Stomach (tissue), 4 donors: ENCODE measurements at regions not wholly inside any gene's neighbourhood (a gene's known extent, or its start where the extent isn't known, plus 50 kb on each side); places are given as distances from the start of the nearest gene placed in this dataset.

Source experiments
- CTCF ChIP-seq, 7 experiments: fragments of 450-650 bp in 4 of 7; fragments of 200-600 bp in 3 of 7; sonication (generic) in 3 of 7; IDR thresholded peaks; one replicate each; pipeline ENCODE4 v1.5.1; 2016 to 2019; ENCODE audit warnings: antibody characterized with exemption in 7 of 7, control low read depth in 2 of 7, mild to moderate bottlenecking in 1 of 7
- EP300 ChIP-seq: sonication (generic); formaldehyde crosslinking; IDR thresholded peaks from one replicate; pipeline ENCODE4 v1.6.1; 2017; ENCODE audit warnings: antibody characterized with exemption
- POLR2A ChIP-seq, 4 donors: fragments of 450-650 bp; IDR thresholded peaks; one replicate each; pipeline ENCODE4 v1.6.1; 2016; ENCODE audit warnings: antibody characterized with exemption in 4 of 4, control low read depth in 2 of 4, mild to moderate bottlenecking in 1 of 4, moderate library complexity in 1 of 4
- POLR2AphosphoS5 ChIP-seq, 3 donors: sonication (generic); formaldehyde crosslinking; IDR thresholded peaks; one replicate each; pipeline ENCODE4 v1.6.1; 2016; ENCODE audit warnings: antibody characterized with exemption in 3 of 3

GRCh38 chr3:145219355-145220235 lies 941.4 kb downstream of the PLOD2 start:
- TF ChIP-seq POLR2A (IDR thresholded peaks at IDR 0.05), result no peak
- TF ChIP-seq CTCF (IDR thresholded peaks at IDR 0.05), result no peak
- TF ChIP-seq POLR2AphosphoS5 (IDR thresholded peaks at IDR 0.05), result no peak
- TF ChIP-seq EP300, result no peak
